CD4-positive, alpha-beta T cell treated with Interferon gamma for 1 hour (primary cell): ENCODE measurements at regions not wholly inside any gene's neighbourhood (a gene's known extent, or its start where the extent isn't known, plus 50 kb on each side); places are given as distances from the start of the nearest gene placed in this dataset.
"Not testable (repeated sequence)": the region's sequence is repeated elsewhere in the genome, so short reads cannot be mapped to it uniquely, and the experiment has no call there.

Experiments used
- DNase-seq: peaks from one replicate; pipeline ENCODE4 v3.0.0-alpha.2; 2020

- not testable (repeated sequence) for DNase-seq
Observed at GRCh38 chr7:149930374-149931068, 56.8 kb downstream of the ATP6V0E2 start.

DNA sequence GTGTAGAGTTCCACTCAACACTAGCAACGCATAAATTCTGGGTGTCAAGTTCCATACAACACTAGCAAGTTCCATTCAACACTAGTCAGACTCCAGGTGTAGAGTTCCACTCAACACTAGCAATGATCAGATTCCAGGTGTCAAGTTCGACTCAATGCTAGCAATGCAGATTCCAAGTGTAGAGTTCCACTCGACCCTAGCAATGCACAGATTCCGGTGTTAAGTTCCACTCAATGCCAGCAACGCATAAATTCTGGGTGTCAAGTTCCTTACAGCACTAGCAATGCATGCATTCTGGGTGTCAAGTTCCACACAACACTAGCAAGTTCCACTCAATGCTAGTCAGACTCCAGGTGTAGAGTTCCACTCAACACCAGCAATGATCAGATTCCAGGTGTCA, 60.0 kb downstream of the ATP6V0E2 start:
- not testable (repeated sequence) for DNase-seq

- DNase-seq = not testable (repeated sequence)
Observed at GRCh38 chr7:149947346-149947745, 73.6 kb downstream of the ATP6V0E2 start.

GRCh38 chr7:149948444-149948843, 74.7 kb downstream of the ATP6V0E2 start:
- not testable (repeated sequence) for DNase-seq

GRCh38 chr7:149949863-149950577, 76.3 kb downstream of the ATP6V0E2 start:
- DNase-seq = not testable (repeated sequence)

GRCh38 chr7:149950578-149950924, 76.8 kb downstream of the ATP6V0E2 start:
- not testable (repeated sequence) for DNase-seq

DNA sequence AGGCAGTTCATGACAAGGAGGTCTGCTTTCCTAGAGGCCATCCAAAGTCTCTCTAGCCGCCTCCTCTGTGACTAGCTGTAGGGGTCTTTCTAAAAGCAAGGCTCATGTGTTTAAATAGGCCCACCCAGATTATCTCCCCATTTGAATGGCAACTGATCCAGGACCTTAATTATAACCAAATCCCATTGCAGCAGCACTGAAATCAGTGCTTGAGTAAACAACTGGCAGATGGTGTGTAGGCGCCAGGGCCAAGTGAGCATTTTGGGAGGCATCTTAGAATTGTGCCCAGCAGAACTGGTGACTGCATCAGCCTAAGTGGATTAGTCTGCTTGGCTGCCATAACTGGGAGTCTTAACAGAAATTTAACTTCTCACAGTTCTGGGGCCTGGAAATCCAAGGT, 77.8 kb downstream of the ATP6V0E2 start:
- DNase-seq = not testable (repeated sequence)

GRCh38 chr7:149958880-149959279, 85.1 kb downstream of the ATP6V0E2 start:
- not testable (repeated sequence) for DNase-seq

DNA sequence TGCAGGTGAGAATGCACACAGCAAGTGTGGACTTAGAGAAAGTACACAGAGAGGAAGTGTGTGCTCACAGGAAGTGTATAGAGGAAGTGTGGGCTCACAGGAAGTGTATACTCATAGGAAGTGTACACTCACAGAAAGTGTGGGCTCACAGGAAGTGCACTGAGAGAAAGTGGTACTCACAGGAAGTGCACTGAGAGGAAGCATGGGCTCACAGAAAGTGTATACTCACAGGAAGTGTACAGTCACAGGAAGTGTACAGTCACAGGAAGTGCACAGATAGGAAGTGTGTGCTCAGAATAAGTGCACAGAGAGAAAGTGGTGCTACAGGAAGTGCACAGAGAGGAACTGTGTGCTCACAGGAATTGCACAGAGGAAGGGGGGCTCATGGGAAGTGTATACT, 87.1 kb downstream of the ATP6V0E2 start:
- peak; percentile 7 for DNase-seq

DNA sequence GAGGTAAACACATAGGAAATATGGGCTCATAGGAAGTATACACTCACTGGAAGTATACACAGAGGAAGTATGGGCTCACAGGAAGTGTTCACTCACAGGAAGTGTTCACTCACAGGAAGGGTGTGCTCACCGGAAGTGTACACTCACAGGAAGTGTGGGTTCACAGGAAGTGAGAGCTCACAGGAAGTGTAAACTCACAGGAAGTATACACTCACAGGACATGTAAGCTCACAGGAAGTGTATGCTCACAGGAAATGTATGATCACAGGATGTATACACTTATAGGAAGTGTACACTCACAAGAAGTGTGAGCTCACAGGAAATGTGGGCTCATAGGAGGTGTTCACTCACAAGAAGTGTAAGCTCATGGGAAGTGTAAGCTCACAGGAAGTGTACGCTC, 88.1 kb downstream of the ATP6V0E2 start:
- peak; percentile 39 for DNase-seq

GRCh38 chr7:149962685-149963319, 89.0 kb downstream of the ATP6V0E2 start:
- not testable (repeated sequence) for DNase-seq

DNA sequence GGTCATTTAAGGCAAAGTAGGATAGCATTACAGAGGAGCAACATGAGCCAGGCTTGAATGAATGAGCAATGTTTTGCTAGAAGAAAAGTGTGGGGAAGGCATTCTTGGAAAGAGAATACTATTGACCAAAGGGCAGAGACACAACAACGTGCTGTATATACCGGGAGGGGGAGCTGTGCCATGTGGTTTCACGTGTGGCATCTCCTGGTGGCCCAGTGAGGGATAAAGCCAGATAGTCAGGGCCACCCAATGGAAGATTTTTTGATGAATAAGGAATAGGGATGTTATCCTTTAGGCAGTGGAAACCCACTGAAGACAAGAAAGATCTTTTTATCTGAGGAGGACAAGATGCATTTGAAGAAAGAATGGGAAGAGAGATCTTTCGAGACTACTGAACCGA, 90.2 kb downstream of the ATP6V0E2 start:
- not testable (repeated sequence) for DNase-seq

GRCh38 chr7:149966444-149966843, 92.7 kb downstream of the ATP6V0E2 start:
- DNase-seq = not testable (repeated sequence)

DNA sequence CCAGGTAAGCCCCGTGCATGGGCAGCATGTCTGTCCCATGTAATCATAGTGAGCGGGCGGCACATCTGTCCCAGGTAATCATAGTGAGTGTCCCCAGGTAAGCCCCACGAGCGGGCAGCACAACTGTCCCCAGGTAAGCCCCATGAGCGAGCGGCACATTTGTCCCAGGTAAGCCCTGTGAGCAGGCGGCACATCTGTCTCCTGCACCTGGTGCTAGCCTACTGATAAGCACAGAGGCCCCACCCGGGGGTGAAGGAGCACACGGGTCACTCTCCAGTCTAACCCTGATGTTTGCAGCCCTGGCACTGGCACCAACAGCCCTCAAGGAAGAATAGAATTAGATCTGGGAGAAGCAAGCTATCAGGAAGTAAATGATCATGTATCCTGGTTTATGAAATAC, 99.2 kb downstream of the ATP6V0E2 start:
- DNase-seq = not testable (repeated sequence)

DNA sequence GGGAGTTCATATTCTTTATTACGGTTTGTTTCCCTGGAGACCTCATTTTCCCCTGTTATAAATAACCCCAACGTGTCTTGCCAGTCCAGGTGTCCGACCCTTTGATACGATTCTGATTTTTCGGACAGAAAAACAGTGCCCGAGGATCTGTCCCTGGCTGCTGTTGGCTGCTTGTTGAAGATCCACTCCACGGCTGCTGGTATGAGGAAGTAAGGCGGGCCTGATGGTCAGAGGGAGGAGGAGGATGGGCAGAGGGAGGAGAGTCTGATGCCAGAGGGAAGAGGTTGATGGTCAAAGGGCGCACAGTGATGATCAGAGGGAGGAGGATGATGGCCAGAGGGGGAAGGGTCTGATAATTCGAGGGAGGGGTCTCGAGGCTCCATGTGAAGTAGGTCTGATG, 99.9 kb downstream of the ATP6V0E2 start:
- not testable (repeated sequence) for DNase-seq

DNA sequence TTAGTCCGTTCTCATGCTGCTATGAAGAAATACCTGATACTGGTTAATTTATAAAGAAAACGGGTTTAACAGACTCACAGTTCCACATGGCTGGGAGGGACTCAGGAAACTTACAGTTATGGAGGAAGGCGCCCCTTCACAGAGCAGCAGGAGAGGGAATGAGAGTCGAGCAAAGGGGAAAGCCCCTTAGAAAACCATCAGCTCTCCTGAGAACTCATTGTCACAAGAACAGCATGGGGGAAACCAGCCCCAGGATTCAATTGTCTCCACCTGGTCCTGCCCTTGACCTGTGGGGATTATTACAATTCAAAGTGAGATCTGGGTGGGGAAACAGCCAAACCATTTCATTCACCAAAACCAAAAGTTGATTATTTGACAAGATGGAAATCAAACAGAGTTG, 101.8 kb downstream of the ATP6V0E2 start:
- not testable (repeated sequence) for DNase-seq

GRCh38 chr7:149978537-149978936, 104.8 kb downstream of the ATP6V0E2 start:
- DNase-seq = not testable (repeated sequence)

GRCh38 chr7:149978944-149979343, 105.2 kb downstream of the ATP6V0E2 start:
- DNase-seq = not testable (repeated sequence)

- DNase-seq = not testable (repeated sequence)
Observed at GRCh38 chr7:149982537-149983112, 108.9 kb downstream of the ATP6V0E2 start.

GRCh38 chr7:149986866-149987265, 113.1 kb downstream of the ATP6V0E2 start:
- not testable (repeated sequence) for DNase-seq

DNA sequence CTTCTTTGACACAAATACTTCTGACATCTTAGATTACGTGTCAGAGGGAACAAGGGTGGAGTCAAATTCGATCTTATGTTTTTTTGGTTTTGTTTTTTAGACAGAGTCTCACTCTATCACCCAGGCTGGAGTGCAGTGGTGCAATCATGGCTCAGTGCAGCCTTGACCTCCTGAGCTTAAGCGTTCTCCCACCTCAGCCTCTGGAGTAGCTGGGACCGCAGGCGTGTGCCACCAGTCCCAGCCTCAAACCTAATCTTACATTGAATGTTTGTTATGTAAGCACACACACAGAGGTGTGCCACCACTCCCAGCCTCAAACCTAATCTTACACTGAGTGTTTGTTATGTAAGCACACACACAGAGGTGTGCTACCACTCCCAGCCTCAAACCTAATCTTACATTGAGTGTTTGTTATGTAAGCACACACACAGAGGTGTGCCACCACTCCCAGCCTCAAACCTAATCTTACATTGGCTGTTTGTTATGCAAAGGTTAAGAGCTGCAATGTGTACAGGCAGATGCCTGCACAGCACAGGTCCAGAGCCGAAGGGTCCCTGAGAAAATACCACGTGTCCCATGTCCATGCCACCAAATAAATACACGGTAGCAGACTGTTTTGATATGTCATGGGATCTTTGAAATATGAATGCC, 118.0 kb downstream of the ATP6V0E2 start:
- DNase-seq = not testable (repeated sequence)

DNA sequence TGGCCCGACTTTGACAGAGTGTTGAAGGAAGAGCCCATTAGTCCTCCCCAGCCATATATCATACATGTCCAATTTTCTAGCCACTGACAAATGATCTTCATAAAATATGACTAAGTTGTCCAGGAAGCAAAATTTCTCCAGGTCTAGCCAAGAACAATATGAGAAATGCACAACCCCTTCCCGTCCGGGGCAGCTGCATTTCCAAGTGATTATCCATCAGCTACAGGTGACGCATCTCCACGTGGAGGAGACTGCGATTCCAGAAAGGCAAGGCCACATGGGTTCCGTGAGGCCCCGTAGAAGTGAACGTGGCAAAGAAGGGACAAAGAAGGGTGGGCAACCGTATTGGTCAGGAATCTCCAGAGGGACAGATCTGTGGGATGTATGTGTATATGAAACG, 118.6 kb downstream of the ATP6V0E2 start:
- DNase-seq = not testable (repeated sequence)
